OCI-LY7 (cell line): ENCODE measurements at regions not wholly inside any gene's neighbourhood (a gene's known extent, or its start where the extent isn't known, plus 50 kb on each side); places are given as distances from the start of the nearest gene placed in this dataset.

Source experiments
- CTCF ChIP-seq: fragments of 200-600 bp; sonication (generic); conservative IDR thresholded peaks from 2 replicates; pipeline ENCODE4 v1.5.1; 2014; ENCODE audit warnings: mild to moderate bottlenecking, antibody characterized with exemption, low read length, moderate library complexity, mixed read lengths
- EZH2phosphoT487 ChIP-seq: fragments of 200-600 bp; sonication (generic); IDR thresholded peaks from 2 replicates; pipeline ENCODE4 v1.6.1; 2018; ENCODE audit warnings: low read depth, borderline replicate concordance, mild to moderate bottlenecking, mixed run types, antibody characterized with exemption, low read length, moderate library complexity, mixed read lengths

- TF ChIP-seq CTCF, result no peak
- no peak for TF ChIP-seq EZH2phosphoT487
These were observed 92.7 kb upstream of the NEURL1B start for GRCh38 chr5:172548311-172548731.
